Thyroid gland (tissue), 4 donors: ENCODE measurements at regions not wholly inside any gene's neighbourhood (a gene's known extent, or its start where the extent isn't known, plus 50 kb on each side); places are given as distances from the start of the nearest gene placed in this dataset.

Source experiments
- CTCF ChIP-seq, 6 experiments: fragments of 200-600 bp in 3 of 6; fragments of 450-650 bp in 3 of 6; sonication (generic) in 3 of 6; IDR thresholded peaks; one replicate each; pipeline ENCODE4 v1.5.1; 2016 to 2019; ENCODE audit warnings: antibody characterized with exemption in 6 of 6, mild to moderate bottlenecking in 2 of 6, inconsistent platforms in 1 of 6, moderate library complexity in 1 of 6
- POLR2A ChIP-seq, 2 donors: fragments of 450-650 bp; IDR thresholded peaks; one replicate each; pipeline ENCODE4 v1.6.1; 2017; ENCODE audit warnings: antibody characterized with exemption in 2 of 2, mild to moderate bottlenecking in 2 of 2, moderate library complexity in 1 of 2

- TF ChIP-seq CTCF (IDR thresholded peaks at IDR 0.05) (no peak), POLR2A (IDR thresholded peaks at IDR 0.05) (no peak)
These were observed 782.2 kb downstream of the ARAP2 start for GRCh38 chr4:35461931-35462659.
